Kasumi-1 (cell line): ENCODE measurements at regions not wholly inside any gene's neighbourhood (a gene's known extent, or its start where the extent isn't known, plus 50 kb on each side); places are given as distances from the start of the nearest gene placed in this dataset.
"Not testable (repeated sequence)": the region's sequence is repeated elsewhere in the genome, so short reads cannot be mapped to it uniquely, and the experiment has no call there.

Experiments
- DNase-seq, 2 experiments: peaks; one replicate each; lab custom pipeline; 2025; lab: John Stamatoyannopoulos, UW

DNA sequence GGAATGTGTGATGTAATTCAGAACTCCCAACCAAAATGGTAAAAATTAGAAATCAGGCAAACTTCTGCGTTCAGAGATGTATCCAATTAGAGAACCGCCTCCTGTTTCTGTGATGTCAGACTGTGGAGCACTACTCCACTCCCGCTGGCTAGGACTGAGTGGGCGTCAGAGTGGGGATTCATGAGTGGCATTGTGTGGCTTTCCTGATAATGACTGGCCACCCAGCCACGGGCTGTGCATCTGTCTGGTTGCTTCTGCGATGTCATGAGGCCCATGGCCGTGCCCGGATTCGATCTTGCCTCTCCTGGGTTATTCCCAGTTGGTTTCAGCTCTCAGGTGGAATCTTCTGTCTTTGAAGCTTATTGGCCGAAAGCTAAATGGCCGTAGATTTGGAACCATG is 87.1 kb upstream of the KCNA1 start:
- no peak for DNase-seq

DNA sequence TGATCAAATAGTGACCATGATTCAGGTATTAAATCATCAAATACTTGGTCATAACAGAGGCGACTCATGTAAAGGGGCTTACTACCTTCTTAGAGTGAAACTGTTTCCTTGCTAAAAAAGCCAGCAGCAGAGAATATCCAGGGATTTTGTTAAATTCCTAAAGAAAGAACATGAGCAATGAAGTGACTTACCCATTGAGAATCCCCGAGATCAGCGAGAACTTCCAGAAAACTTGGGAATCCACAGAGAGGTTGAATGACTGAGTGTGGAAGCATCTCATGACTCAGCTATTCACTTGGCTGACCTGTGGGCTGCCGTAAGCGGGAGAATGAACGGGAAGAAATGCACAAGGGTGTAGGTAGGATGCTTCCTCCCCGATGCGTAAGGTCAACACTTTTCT is 85.3 kb upstream of the KCNA1 start:
- DNase-seq, result no peak

DNA sequence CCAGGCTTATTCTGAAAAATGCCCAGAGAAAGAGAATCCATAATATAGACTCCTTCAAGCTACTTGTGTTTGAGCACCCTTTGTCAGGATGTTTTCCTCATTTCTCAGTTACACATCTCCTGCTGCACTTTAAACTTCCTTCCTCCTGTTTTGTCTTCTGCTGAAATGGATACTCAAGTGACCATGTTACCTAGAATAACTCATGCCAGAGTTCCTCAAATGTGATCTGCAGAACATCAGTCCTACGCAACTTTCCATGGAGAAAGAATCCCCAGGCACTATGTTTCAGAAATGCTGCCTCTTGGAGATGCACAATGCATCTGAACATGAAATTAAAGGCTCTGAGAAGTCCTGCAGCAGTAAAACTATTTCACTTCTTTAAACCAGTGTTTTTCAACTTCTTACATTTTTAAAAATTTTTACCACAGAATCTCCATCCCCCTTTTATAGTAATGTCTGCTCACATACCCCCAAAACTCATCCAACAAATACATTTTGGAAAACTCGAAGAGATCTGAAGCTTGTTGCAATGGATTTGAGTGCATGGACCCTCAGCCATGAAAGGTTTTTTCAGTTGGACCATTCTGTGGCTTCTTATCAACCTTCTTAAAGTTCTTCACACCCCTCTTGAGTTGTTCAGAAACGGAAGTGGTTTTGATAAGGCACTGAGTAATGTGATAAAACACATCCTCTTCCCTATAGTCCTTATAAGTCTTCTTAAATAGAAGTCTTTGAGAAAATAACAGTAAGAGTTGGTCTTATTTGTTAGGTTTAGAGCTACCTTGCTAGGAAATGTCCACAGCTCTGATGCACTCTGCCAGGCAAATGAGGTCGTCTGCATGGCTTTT is 84.5 kb upstream of the KCNA1 start:
- peak; percentile 51 to 64 for DNase-seq

DNA sequence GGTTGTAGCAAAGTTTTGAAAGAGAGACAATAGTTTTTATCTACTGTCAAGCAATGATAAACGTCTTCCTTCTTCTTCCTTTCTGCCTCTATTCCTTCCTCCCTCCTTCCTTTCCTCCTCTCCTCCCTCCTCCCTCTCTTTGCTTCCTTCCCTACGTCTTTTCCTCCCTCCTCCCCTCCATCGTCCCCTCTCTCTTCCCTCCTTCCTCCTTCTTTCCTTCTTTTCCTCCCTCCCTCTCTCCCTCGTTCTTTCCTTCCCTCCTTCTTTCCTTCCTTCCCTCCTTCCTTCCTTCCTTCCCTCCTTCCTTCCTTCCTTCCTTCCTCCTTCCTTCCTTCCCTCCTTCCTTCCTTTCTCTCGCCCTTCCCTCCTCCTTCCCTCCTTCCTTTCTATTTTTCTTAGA is 82.8 kb upstream of the KCNA1 start:
- DNase-seq, result no peak

DNA sequence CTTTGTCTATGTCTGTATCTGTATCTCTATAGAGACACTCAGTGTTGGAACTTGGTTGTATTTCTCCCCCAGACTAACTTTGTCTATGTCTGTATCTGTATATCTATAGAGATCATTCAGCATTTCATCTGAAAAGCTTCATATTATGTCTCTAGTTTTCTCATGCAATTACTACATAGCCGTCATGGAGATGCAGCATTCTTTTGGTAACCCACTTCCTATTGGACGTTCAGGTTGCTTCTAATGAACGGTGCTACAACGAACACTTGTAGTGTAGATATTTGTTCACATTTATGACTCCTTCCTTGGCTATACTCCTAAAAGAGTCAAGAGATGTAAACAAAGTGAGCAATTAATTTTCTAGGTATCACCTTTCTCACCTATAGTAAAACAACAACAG is 81.5 kb upstream of the KCNA1 start:
- no peak for DNase-seq

DNA sequence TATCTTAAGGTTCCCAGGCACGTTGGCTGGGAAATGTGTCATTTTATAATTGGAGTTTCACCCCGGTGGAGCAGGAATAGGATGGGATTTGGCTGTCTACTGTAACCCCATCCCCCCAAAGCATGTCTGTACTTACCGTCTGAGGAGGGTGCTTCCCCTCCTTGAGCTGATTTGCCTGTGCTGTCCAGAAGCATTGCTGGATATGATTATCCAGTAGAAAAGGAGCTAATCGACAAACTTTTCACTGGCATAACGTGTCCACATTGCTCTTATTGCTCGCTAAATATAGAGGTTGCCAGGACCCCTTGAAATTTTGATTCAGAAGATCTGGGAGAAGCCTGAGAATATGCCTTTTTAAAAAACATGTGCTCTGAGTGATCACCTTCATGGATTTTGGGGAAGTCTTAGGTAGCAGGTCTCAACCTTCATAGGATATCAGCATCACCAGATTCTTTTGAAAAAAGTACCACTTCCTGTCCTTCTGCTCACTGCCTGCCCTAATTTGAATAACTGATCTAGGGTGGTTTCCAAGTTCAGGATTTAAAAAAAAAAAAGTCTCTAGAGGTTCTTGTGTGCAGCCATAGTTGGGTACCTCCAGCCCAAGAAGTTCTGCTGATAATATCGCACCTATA is 80.4 kb upstream of the KCNA1 start:
- DNase-seq, result peak in 1 of 2 experiments; percentile 21

DNA sequence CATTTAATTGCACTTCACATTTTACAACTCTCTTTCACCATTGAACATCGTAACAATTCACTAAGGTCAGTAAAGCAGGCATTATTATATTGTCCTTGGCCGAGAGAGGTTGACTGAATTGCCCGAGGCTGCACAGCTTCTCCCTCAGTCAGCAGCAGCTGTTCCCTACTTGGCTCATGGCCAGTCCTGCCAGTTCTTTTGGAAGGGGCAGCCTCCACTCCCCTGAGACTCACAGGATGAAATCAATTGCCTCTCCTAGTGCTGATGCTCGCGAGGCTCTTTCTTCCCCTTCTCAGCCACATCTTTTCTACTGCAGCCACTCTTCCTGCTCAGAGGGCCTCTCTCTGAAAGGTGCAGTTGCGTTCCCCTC is 79.9 kb upstream of the KCNA1 start:
- DNase-seq, result no peak

DNA sequence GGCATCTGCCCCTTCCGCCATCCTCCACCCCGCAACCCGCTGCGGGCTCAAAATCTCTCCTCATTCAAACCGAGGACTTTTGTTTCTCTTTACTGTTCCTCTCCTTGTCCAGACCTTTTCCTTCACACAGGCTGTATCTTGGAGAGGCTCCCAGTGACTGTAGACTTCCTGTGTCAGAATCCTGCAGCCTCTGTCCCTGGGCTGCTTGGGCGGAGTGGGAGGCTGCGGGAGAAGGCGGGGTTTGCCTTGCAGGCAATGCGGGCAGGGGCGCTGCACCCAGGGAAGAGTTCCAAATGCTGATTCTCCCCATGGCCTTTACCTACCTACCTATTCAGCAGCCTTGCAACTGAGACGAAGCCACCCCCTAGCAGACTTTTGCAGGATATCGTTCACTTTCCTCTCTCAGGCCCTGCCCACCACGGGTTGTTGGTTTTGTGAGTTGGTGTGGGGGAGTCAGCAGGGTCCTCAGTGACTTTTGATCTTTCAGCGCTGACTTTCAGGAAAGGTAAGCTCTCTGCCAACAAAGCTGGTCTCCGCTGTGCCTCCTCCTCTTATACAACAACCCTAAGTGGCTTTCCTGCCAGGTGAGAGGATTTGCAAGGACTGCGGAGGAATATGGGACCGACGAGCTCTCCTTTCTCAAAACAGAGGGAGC is 79.0 kb upstream of the KCNA1 start:
- no peak for DNase-seq

DNA sequence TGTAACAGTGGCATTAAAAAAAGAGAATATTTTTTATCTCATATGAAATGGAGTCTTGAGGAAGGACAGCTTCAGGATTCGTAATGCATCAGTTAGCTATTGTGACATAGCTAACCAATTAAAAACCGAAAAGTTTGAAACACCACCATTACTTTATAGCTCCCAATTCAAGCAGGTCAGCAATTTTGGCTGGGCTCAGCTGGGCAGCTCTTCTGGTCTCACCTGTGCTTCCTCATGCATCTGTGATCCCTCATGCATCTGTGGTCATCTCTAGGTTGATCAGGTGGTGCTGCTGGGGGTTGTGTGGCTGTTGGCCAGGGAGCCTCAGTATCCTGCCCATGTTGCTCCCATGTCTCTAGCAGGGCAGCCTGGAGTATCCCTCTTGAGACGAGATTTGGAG is 76.7 kb upstream of the KCNA1 start:
- no peak for DNase-seq

DNA sequence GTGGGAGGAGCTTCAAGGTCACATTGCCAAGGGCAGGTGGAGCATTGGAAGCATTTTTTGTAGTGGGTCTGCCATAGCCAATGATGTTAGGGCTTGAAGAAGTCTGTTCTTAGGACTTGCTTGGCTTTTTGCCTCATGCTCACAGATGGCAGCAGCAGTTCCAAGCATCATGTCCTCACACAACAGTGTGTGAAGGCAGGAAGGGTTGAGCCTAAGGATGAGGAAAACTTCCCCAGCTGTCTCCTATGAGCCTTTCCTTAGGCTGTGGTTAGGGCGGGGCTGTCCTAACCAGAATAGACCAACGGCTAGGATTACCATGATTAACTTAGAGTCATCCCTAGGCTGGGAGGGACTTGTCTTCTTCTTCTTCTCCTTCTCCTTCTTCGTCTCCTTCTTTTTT is 76.2 kb upstream of the KCNA1 start:
- DNase-seq, result no peak

DNA sequence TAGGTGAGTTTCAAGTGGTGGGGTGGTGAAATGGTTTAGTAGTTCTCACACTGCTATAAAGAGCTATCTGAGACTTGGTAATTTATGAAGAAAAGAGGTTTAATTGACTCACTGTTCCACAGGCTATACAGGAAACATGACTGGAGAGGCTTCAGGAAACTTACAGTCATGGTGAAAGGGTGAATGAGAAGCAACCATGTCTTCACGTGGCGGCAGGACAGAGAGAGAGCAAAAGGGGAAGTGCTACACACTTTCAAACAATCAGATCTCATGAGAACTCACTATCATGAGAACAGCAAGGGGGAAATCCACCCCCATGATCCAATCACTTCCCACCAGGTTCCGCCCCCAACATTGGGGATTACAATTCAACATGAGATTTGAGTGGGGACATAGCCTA is 67.3 kb upstream of the KCNA1 start:
- not testable (repeated sequence) for DNase-seq

DNA sequence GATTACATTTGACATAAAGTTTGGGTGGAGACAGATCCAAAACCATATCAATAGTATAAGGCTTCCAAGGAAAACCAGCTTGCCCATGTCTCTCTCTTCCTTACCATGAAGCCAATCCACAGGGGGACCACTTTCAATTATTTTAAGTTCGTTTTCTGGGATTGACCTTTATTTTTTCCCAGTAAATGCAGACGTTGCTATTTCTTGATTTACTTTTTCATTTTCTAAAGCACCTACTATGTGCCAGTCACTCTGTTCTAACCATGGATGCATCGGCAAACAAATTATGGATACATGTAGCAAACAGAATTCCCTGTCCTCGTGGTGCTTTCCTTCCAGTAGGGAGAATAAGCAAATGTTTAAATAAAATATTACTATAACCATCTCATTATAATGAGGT is 65.8 kb upstream of the KCNA1 start:
- DNase-seq, result no peak

DNA sequence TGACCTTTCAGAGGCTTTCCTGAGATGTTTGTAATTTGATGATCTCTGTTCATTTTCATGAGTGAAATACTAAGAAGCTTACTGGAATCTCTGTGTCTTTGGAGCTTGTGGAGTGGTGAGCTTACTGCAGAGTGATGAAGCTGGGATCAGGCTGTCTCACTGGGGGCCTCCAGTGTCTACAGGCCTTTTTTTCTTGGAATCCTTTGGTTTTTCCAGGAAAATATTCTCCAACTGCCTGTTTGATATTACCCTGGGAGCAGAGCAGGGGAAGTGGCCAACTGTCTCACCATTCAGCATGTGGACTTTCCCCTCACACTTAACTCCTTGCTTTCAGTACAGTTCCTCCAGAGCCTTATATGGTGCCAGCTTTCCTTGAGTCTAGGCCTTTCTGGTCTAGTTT is 62.0 kb upstream of the KCNA1 start:
- DNase-seq, result no peak

DNA sequence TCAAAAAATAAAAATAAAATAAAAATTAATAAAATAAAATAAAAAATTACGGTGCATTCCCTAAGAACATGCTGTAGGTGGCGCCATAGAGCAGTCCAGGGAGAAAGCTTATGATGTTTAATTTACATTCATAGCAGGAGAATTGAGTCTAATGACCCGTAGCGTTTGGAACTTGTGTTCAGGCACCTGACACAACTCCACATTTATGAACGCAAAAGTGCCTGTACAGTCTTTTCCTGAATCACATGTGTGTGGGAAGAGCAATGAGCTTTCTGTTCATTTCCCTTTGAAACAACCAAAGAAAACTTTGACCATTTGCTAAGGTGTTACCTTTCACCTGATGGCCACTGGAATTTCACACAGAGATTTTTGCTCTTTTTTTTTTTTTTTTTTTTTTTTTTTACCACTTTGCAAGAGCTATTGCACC is 60.6 kb upstream of the KCNA1 start:
- peak; percentile 20 to 24 for DNase-seq

DNA sequence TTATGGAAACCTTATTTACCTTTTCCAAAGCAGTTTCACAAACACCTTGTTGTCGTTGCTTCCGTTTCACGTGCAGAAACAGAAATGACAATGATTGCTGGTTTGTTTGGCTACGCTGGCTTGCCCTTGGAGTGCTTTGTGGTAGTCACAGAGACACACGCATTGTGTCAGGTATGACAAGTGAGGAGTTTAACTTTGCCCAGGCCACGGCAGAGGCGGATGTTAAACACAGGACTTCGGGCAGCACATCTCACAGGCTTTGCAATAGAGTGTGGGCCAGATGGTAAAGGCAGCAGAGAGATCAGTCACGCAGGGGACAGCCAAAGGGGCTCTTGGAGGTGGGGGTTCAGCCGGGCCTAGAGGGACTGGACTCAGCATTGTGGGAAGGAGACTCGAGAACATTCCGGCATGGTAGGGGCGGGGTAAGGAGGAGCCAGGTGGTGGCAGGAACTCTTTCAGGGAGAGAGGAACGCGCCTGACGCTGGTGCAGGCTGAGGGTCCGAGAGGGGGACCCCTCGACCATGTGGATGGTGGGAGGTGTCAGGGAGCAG is 59.8 kb upstream of the KCNA1 start:
- no peak for DNase-seq

DNA sequence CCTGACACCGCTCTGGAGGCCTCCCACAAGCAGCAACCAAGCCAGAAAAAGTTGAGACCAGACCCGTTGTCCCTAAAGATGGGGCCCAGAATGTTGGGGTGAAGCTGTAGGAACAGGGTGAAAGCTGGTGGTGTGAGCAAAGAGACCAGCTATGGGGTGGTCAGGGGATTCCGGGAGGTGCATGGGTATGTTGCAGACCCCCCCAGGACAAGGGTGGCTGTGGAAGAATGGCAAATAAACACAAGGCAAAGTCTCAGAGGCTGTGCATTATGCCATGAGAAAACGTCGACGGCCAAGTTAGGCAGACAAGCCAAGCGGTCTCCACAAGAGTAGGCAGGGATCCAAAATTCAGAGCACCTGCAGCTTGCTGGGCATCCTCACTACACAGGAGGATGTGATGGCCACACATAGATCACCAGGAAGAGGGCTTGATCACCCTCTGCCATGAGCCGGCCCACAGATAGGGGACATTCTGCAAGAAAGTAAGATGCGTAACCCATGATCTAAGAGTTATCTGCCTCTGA is 58.8 kb upstream of the KCNA1 start:
- DNase-seq, result no peak

DNA sequence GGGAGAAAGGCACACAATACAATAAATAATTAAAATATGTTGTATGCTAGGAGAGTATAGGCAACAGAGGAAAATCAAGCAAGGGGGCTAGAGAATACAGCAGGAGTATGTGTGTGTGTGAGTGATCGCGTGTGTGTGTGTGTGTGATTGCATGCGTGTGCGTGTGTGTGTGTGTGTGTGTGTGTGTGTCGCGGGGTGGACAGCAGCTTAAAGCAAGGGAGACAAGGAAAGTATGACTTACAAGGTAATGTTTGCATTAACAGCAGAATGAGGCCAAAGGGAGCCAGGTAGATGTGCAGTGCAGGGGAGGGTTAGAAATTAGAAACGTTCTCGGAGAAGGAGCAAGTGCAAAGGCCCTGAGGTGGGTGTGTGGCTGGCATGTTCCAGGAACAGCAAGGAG is 57.4 kb upstream of the KCNA1 start:
- no peak for DNase-seq

DNA sequence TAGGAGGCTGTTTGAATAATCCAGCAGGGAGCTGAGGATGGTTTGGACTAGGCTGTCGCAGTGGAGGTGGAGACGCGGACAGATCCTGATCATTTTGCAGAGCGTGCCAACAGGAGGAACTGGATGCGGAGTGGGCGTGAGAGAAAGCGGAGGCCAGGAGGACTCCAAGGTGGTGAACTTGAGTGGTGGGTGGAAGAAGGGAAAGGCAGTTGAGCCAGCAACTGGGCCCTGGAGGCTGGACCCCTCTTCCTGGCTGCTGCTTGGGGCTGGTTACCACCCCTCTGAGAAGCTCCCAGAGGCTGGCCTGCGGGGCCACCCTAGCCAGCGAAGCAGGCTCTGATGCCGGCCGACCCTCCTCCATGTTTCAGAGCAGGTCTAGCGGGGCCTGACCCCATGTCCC is 56.8 kb upstream of the KCNA1 start:
- DNase-seq, result no peak

DNA sequence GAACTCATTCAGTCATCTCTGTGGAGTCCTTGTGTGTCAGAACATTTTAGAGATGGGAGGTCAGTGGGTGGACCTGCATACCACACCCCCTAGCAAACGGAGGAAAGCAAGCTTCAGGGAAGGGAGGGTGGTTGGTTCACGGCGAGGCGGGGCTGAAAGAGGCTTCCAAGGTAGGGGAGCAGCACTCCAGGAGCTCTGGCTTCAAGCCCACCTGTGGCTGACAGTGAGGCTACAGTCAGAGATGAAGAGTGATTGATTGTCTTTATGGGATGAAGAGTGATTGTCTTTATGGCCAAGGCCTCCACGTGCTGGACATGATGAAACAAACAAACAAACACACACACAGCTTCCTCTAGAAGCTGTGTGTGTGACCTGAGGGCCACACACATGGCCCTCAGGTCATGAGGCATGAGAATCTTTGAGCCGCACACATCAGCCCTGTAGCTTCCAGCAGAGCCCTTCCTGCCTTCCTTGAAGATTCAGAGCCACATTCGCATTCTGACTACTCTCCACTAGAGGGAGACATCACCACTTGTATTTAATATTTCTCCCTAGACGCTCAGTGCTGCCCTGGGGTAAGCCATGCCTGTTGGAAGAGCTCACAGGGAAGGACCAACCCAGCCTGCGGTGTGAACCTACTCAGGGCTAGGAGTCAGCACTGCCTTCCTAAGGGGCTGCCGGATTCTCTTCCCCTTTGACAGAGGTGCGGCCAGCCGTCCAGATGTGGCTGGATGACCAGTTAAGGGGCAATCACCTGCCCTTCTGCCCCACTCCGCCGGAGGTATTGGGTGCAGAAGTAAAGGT is 54.4 kb upstream of the KCNA1 start:
- DNase-seq, result peak; percentile 66 to 69

DNA sequence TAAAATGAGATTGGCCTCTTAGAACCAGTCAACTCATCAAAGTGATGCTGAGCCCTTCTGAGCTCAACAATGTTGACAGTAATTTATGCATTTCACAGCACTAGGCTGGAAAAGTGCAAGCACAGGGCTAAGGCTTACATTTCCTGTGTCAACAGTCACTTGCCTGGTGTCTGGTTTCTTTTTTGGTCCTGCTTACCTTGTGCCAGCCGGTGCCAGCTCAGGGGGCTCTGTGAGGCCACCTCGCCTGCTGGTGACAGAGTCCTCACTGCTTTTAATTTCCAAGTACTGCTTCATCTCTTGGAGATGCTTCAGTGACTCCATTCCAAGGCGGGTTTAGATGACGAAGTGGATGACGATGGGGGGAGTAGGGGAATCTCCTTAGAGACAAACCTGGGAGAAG is 53.1 kb upstream of the KCNA1 start:
- DNase-seq, result no peak

DNA sequence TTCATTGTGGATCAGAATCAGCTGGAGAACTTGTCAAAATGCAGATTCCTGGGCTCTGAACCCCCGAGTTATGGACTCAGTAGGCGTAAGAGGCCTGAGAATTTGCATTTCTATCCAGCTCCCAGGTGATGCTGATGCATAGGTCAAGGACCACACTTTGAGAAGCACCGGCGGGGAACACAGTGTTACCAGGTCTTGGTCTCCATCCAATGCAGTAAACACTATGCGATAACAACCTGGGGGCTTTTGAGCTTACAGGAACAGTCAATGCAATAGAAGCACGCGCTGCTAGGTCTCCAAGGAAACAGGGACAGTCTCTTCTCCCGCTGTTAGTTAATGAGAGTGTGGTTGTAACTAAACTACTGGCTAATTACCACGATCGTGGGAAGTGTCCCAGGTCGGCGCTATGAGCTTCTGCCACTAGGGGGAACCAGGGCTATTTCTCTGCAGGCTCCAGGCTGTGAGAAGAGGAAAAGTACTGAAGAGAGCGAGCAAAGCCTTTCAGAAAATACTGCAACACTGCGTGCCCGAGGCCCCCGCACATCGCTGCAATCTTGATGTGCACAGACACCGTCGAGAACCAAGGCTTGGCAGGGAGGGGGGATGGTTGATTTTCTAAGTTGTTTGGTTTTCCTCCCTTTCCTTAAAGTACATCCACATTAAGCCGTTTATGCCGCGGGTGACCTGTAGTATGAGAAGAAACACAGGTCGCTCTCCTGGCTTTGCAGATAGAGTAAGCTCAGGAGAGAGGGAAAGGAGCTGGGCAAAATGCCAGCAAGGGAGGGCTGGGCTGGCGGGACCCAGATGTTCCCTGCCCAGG is 52.0 kb upstream of the KCNA1 start:
- DNase-seq, result peak; percentile 70 to 71
